Neuronal stem cell (in vitro differentiated cells): ENCODE measurements at regions not wholly inside any gene's neighbourhood (a gene's known extent, or its start where the extent isn't known, plus 50 kb on each side); places are given as distances from the start of the nearest gene placed in this dataset.

ENCODE experiments used
- DNase-seq: peaks from one replicate; pipeline ENCODE4 v3.0.0-alpha.2; 2013; ENCODE audit warnings: low spot score
- H2AFZ ChIP-seq: one replicate; pipeline ENCODE4 v1.6.1; 2013; ENCODE audit warnings: mild to moderate bottlenecking, low read length, inconsistent platforms
- H2AK5ac ChIP-seq: 2 replicates; pipeline ENCODE4 v1.6.1; 2013; ENCODE audit warnings: low read depth, mild to moderate bottlenecking, inconsistent platforms, low read length, moderate library complexity, mixed read lengths
- H2BK120ac ChIP-seq: 2 replicates; pipeline ENCODE4 v1.6.1; 2013; ENCODE audit warnings: low read depth, mild to moderate bottlenecking, inconsistent platforms, low read length, moderate library complexity, mixed read lengths
- H2BK12ac ChIP-seq: one replicate; pipeline ENCODE4 v1.6.1; 2013; ENCODE audit warnings: low read length, inconsistent platforms
- H2BK15ac ChIP-seq: 2 replicates; pipeline ENCODE4 v1.6.1; 2013; ENCODE audit warnings: mild to moderate bottlenecking, low read length, inconsistent platforms, mixed read lengths
- H2BK5ac ChIP-seq: one replicate; pipeline ENCODE4 v1.6.1; 2013; ENCODE audit warnings: inconsistent platforms, mild to moderate bottlenecking, low read length, moderate library complexity
- H3K14ac ChIP-seq: one replicate; pipeline ENCODE4 v1.6.1; 2013; ENCODE audit warnings: low read length, inconsistent platforms
- H3K18ac ChIP-seq: 2 replicates; pipeline ENCODE4 v1.6.1; 2013; ENCODE audit warnings: low read length, inconsistent platforms
- H3K23ac ChIP-seq: 2 replicates; pipeline ENCODE4 v1.6.1; 2013; ENCODE audit warnings: low read depth, mild to moderate bottlenecking, mixed read lengths, low read length, inconsistent platforms; ENCODE audit not compliant: poor library complexity
- H3K27ac ChIP-seq: replicated peaks from 3 replicates; pipeline ENCODE4 v1.5.1; 2013; ENCODE audit warnings: low read length, inconsistent platforms
- H3K27me3 ChIP-seq, 3 experiments: 2 replicates each; pipeline ENCODE4 v1.6.1; 2013; ENCODE audit warnings: low read length in 3 of 3, mild to moderate bottlenecking in 2 of 3, inconsistent platforms in 1 of 3, low read depth in 1 of 3, mixed read lengths in 1 of 3, moderate library complexity in 1 of 3; ENCODE audit not compliant: control insufficient read depth in 3 of 3, insufficient read depth in 3 of 3
- H3K36me3 ChIP-seq, 2 donors: replicated peaks in 1 of 2; 2 replicates each; pipeline ENCODE4 v1.6.1; 2013; ENCODE audit warnings: low read length in 2 of 2; ENCODE audit not compliant: control insufficient read depth in 2 of 2, insufficient read depth in 2 of 2
- H3K4ac ChIP-seq: 2 replicates; pipeline ENCODE4 v1.6.1; 2013; ENCODE audit warnings: inconsistent platforms, mild to moderate bottlenecking, low read length, moderate library complexity
- H3K4me1 ChIP-seq, 2 donors: 1 replicate in 1 of 2; 2 replicates in 1 of 2; pipeline ENCODE4 v1.6.1; 2013; ENCODE audit warnings: low read length in 2 of 2, low read depth in 1 of 2; ENCODE audit not compliant: control insufficient read depth in 2 of 2, insufficient read depth in 1 of 2
- H3K4me2 ChIP-seq: one replicate; pipeline ENCODE4 v1.6.1; 2013; ENCODE audit warnings: mild to moderate bottlenecking, low read length, inconsistent platforms; ENCODE audit not compliant: insufficient read depth, poor library complexity, severe bottlenecking
- H3K4me3 ChIP-seq, 2 donors: 2 replicates each; pipeline ENCODE4 v1.5.1; 2013; ENCODE audit warnings: low read length in 2 of 2, mild to moderate bottlenecking in 2 of 2, inconsistent platforms in 1 of 2, moderate library complexity in 1 of 2
- H3K79me1 ChIP-seq: one replicate; pipeline ENCODE4 v1.6.1; 2013; ENCODE audit warnings: low read depth, mild to moderate bottlenecking, inconsistent platforms, low read length, moderate library complexity
- H3K9ac ChIP-seq: one replicate; pipeline ENCODE4 v1.6.1; 2013; ENCODE audit warnings: mild to moderate bottlenecking, low read depth, low read length, inconsistent platforms; ENCODE audit not compliant: poor library complexity
- H3K9me3 ChIP-seq, 2 donors: replicated peaks in 1 of 2; 2 replicates each; pipeline versions ENCODE3 to v1.6.1; 2013; ENCODE audit warnings: low read length in 2 of 2, mild to moderate bottlenecking in 2 of 2, inconsistent platforms in 1 of 2, low read depth in 1 of 2, mixed read lengths in 1 of 2, moderate library complexity in 1 of 2; ENCODE audit not compliant: control insufficient read depth in 2 of 2, insufficient read depth in 1 of 2
- H4K8ac ChIP-seq: one replicate; pipeline ENCODE4 v1.6.1; 2013; ENCODE audit warnings: low read depth, mild to moderate bottlenecking, inconsistent platforms, low read length, moderate library complexity
- H4K91ac ChIP-seq: one replicate; pipeline ENCODE4 v1.6.1; 2013; ENCODE audit warnings: low read length, low read depth, mild to moderate bottlenecking, inconsistent platforms; ENCODE audit not compliant: poor library complexity
- WGBS, 2 donors: extraction: QIAGEN DNeasy Blood & Tissue Kit; methylation state at CpG; one replicate each; pipeline ENCODE4 v1.1.7; 2013; ENCODE audit warnings: missing lambda C conversion rate in 2 of 2, mixed read lengths in 1 of 2; ENCODE audit not compliant: insufficient read length in 2 of 2, insufficient replicate concordance in 1 of 2; ENCODE audit errors: extremely low coverage in 2 of 2; 5-methylcytosine and 5-hydroxymethylcytosine counted together

- H2BK5ac ChIP-seq, result no peak overlapping the region
- no peak overlapping the region for H3K4ac ChIP-seq
- H2AK5ac ChIP-seq, result no peak overlapping the region
- H3K9me3 ChIP-seq, result peaks cover 0 to 2% of the 10 kb centered on the region in 2 donors
- no peak overlapping the region for H4K8ac ChIP-seq
- no peak overlapping the region for H2AFZ ChIP-seq
- no peak overlapping the region for H2BK12ac ChIP-seq
- peaks cover 0 to 16% (median 0%) of the 10 kb centered on the region in 3 experiments for H3K27me3 ChIP-seq
- no peak overlapping the region for H3K4me2 ChIP-seq
- no CpG with 5 or more reads among the region's 6 CpGs for WGBS, 2 donors
- no peak overlapping the region for H2BK15ac ChIP-seq
- no peak overlapping the region for H3K4me3 ChIP-seq
- H3K23ac ChIP-seq, result no peak overlapping the region
- no peaks in the 10 kb centered on the region for H3K79me1 ChIP-seq
- no peak overlapping the region for H3K9ac ChIP-seq
- H3K4me1 ChIP-seq, result peaks cover 0 to 7% of the 10 kb centered on the region in 2 donors
- H2BK120ac ChIP-seq, result no peak overlapping the region
- H3K18ac ChIP-seq, result no peak overlapping the region
- no peaks in the 10 kb centered on the region for H3K36me3 ChIP-seq
- DNase-seq, result no peak
- H4K91ac ChIP-seq, result no peak overlapping the region
- no peak overlapping the region for H3K27ac ChIP-seq
- no peak overlapping the region for H3K14ac ChIP-seq
These were observed 414.4 kb downstream of the FUT8 start for GRCh38 chr14:65826946-65827345.

- Histone ChIP-seq H3K27ac (no peak overlapping the region), H2BK15ac (no peak overlapping the region)
These were observed 415.0 kb downstream of the FUT8 start for GRCh38 chr14:65827520-65827919.

GRCh38 chr14:65828396-65828795 is 415.9 kb downstream of the FUT8 start:
- Histone ChIP-seq H2BK15ac (no peak overlapping the region), H3K4me3 (no peak overlapping the region), H3K14ac (no peak overlapping the region), H3K23ac (no peak overlapping the region), H4K8ac (no peak overlapping the region), H3K4me2 (no peak overlapping the region), H3K4me1 (peaks cover 0 to 11% of the 10 kb centered on the region in 2 donors), H2BK12ac (no peak overlapping the region), H4K91ac (no peak overlapping the region), H3K36me3 (no peaks in the 10 kb centered on the region), H3K9me3 (peaks cover 0 to 2% of the 10 kb centered on the region in 2 donors), H2BK120ac (no peak overlapping the region), H3K27me3 (peaks cover 0 to 16% (median 0%) of the 10 kb centered on the region in 3 experiments), H2AFZ (no peak overlapping the region), H2AK5ac (no peak overlapping the region), H2BK5ac (no peak overlapping the region), H3K9ac (no peak overlapping the region), H3K18ac (no peak overlapping the region), H3K27ac (no peak overlapping the region), H3K4ac (no peak overlapping the region), H3K79me1 (no peaks in the 10 kb centered on the region)
- WGBS, 2 donors, result no CpG with 5 or more reads among the region's 4 CpGs
- no peak for DNase-seq

More at GRCh38 chr14:65827520-65827919, 415.0 kb downstream of the FUT8 start:
- Histone ChIP-seq H2BK5ac (no peak overlapping the region), H3K27me3 (peaks cover 0 to 16% (median 0%) of the 10 kb centered on the region in 3 experiments), H3K4me3 (no peak overlapping the region), H3K79me1 (no peaks in the 10 kb centered on the region), H3K23ac (no peak overlapping the region), H2AFZ (no peak overlapping the region), H2BK120ac (no peak overlapping the region), H3K4ac (no peak overlapping the region), H2AK5ac (no peak overlapping the region), H3K18ac (no peak overlapping the region), H4K91ac (no peak overlapping the region), H3K14ac (no peak overlapping the region), H2BK12ac (no peak overlapping the region), H3K9me3 (peaks cover 0 to 2% of the 10 kb centered on the region in 2 donors), H3K4me2 (no peak overlapping the region), H3K36me3 (no peaks in the 10 kb centered on the region), H3K4me1 (peaks cover 0 to 7% of the 10 kb centered on the region in 2 donors), H3K9ac (no peak overlapping the region), H4K8ac (no peak overlapping the region)
- no CpG with 5 or more reads among the region's 6 CpGs for WGBS, 2 donors
- DNase-seq, result no peak

GRCh38 chr14:65832431-65833266 is 420.1 kb downstream of the FUT8 start:
- Histone ChIP-seq H3K4me1 (peaks cover 0 to 19% of the 10 kb centered on the region in 2 donors), H2BK15ac (no peak overlapping the region), H3K23ac (no peak overlapping the region), H2AFZ (peak overlapping the region; percentile 51), H2BK5ac (no peak overlapping the region), H2AK5ac (no peak overlapping the region), H4K8ac (no peak overlapping the region), H4K91ac (no peak overlapping the region), H3K9ac (no peak overlapping the region), H3K4me2 (no peak overlapping the region), H3K36me3 (no peaks in the 10 kb centered on the region), H3K9me3 (no peaks in the 10 kb centered on the region), H3K27me3 (peaks cover 0 to 16% (median 0%) of the 10 kb centered on the region in 3 experiments), H2BK12ac (no peak overlapping the region), H3K18ac (peak overlapping the region; percentile 22), H3K79me1 (no peaks in the 10 kb centered on the region), H3K4me3 (no peak overlapping the region), H3K14ac (no peak overlapping the region), H3K4ac (no peak overlapping the region), H3K27ac (no peak overlapping the region), H2BK120ac (no peak overlapping the region)
- no CpG with 5 or more reads among the region's 10 CpGs for WGBS, 2 donors
- no peak for DNase-seq
